ENCODE measurements at regions not wholly inside any gene's neighbourhood (a gene's known extent, or its start where the extent isn't known, plus 50 kb on each side); places are given as distances from the start of the nearest gene placed in this dataset.

- no peaks in the 10 kb centered on the region for H3K36me3 ChIP-seq
- H3K27me3 ChIP-seq, result no peaks in the 10 kb centered on the region
- peak; percentile 62 for ATAC-seq
- no peak for TF ChIP-seq EP300 (IDR thresholded peaks at IDR 0.05)
- TF ChIP-seq CTCF (IDR thresholded peaks at IDR 0.05), result peak in 3 of 4 experiments; percentile 35 to 66 (median 43)
- H3K4me1 ChIP-seq, result no peaks in the 10 kb centered on the region
- H3K4me3 ChIP-seq, result no peak overlapping the region
- WGBS, 2 donors (ENCODE audit: low coverage in 1 of 2), result 33 to 35% methylated on average over 5 to 6 of the region's 7 CpGs
- H3K27ac ChIP-seq, result no peak overlapping the region
- peaks cover 0 to 11% (median 0%) of the 10 kb centered on the region in 3 donors for H3K9me3 ChIP-seq
Measured at GRCh38 chr16:80369138-80369958, 171.4 kb upstream of the DYNLRB2 start.

GRCh38 chr16:80367037-80367658 lies 173.6 kb upstream of the DYNLRB2 start:
- H3K4me3 ChIP-seq, result no peak overlapping the region
- H3K27me3 ChIP-seq, result no peaks in the 10 kb centered on the region
- TF ChIP-seq POLR2A (IDR thresholded peaks at IDR 0.05), result no peak
- TF ChIP-seq EP300 (IDR thresholded peaks at IDR 0.05), result no peak
- TF ChIP-seq POLR2AphosphoS5 (IDR thresholded peaks at IDR 0.05), result no peak
- TF ChIP-seq CTCF (IDR thresholded peaks at IDR 0.05), result no peak
- H3K27ac ChIP-seq, result no peak overlapping the region
- H3K4me1 ChIP-seq, result no peaks in the 10 kb centered on the region
- H3K36me3 ChIP-seq, result no peaks in the 10 kb centered on the region
- no peak for ATAC-seq
- no peaks in the 10 kb centered on the region for H3K9me3 ChIP-seq
- WGBS, 2 donors (ENCODE audit: low coverage in 1 of 2), result 73 to 75% methylated on average over 2 of the region's 2 CpGs

- H3K4me1 ChIP-seq, result no peaks in the 10 kb centered on the region
- no peak overlapping the region for H3K27ac ChIP-seq
- ATAC-seq, result no peak
- H3K36me3 ChIP-seq, result no peaks in the 10 kb centered on the region
- TF ChIP-seq POLR2A (IDR thresholded peaks at IDR 0.05), result no peak
- TF ChIP-seq POLR2AphosphoS5 (IDR thresholded peaks at IDR 0.05), result no peak
- TF ChIP-seq EP300 (IDR thresholded peaks at IDR 0.05), result no peak
- no peak for TF ChIP-seq CTCF (IDR thresholded peaks at IDR 0.05)
- WGBS, 2 donors (ENCODE audit: low coverage in 1 of 2), result 79 to 90% methylated on average over 3 to 9 of the region's 10 CpGs
- no peak overlapping the region for H3K4me3 ChIP-seq
- no peaks in the 10 kb centered on the region for H3K9me3 ChIP-seq
- no peaks in the 10 kb centered on the region for H3K27me3 ChIP-seq
Measured at GRCh38 chr16:80366023-80366422, 174.8 kb upstream of the DYNLRB2 start.

- Histone ChIP-seq H3K9me3 (no peaks in the 10 kb centered on the region), H3K4me3 (no peak overlapping the region), H3K36me3 (no peaks in the 10 kb centered on the region), H3K27me3 (no peaks in the 10 kb centered on the region), H3K27ac (no peak overlapping the region), H3K4me1 (no peaks in the 10 kb centered on the region)
- 89 to 93% methylated on average over 3 of the region's 3 CpGs for WGBS, 2 donors (ENCODE audit: low coverage in 1 of 2)
- no peak for ATAC-seq
- TF ChIP-seq POLR2AphosphoS5 (IDR thresholded peaks at IDR 0.05), result no peak
- TF ChIP-seq POLR2A (IDR thresholded peaks at IDR 0.05), result no peak
- no peak for TF ChIP-seq EP300 (IDR thresholded peaks at IDR 0.05)
- no peak for TF ChIP-seq CTCF (IDR thresholded peaks at IDR 0.05)
Measured at GRCh38 chr16:80362816-80363215, 178.0 kb upstream of the DYNLRB2 start.

GRCh38 chr16:80356365-80356764 lies 184.4 kb upstream of the DYNLRB2 start:
- Histone ChIP-seq H3K27ac (no peak overlapping the region), H3K9me3 (no peaks in the 10 kb centered on the region), H3K4me1 (no peaks in the 10 kb centered on the region), H3K27me3 (no peaks in the 10 kb centered on the region), H3K36me3 (no peaks in the 10 kb centered on the region), H3K4me3 (no peak overlapping the region)
- no peak for TF ChIP-seq CTCF (IDR thresholded peaks at IDR 0.05)
- TF ChIP-seq EP300 (IDR thresholded peaks at IDR 0.05), result no peak
- no peak for TF ChIP-seq POLR2A (IDR thresholded peaks at IDR 0.05)
- TF ChIP-seq POLR2AphosphoS5 (IDR thresholded peaks at IDR 0.05), result no peak
- 80 to 81% methylated on average over 2 of the region's 9 CpGs for WGBS, 2 donors (ENCODE audit: low coverage in 1 of 2)
- no peak for ATAC-seq
